ENCODE measurements at regions not wholly inside any gene's neighbourhood (a gene's known extent, or its start where the extent isn't known, plus 50 kb on each side); places are given as distances from the start of the nearest gene placed in this dataset.

DNA sequence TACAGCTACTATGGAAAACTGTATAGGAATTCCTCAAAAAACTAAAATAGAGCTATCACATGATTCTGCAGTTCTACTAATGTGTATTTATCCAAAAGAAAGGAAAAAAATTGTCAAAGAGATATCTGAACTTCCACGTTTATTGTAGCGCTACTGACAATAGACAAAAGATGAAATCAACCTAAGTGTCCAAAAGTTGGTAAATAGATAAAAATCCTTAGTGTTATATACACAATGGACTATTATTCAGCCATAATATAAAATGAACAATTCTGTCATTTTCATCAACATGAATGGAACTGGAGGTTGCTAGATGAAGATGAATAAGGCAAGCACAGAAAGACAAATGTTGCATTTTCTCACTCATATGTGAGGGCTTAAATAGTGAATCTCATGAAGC lies 1492.1 kb downstream of the MRPL39 start:
- no peak for ATAC-seq (ENCODE audit: low read depth)
- TF ChIP-seq NFE2L2 (IDR thresholded peaks at IDR 0.05; ENCODE audit: low read depth, low read length) (no peak), RFX5 (IDR thresholded peaks at IDR 0.05; ENCODE audit: low read depth, low read length) (no peak), SMC3 (IDR thresholded peaks at IDR 0.05; ENCODE audit: low read depth, low read length) (no peak), MAZ (IDR thresholded peaks at IDR 0.05; ENCODE audit: borderline replicate concordance, low read depth, low read length) (no peak), MAFK (IDR thresholded peaks at IDR 0.05; ENCODE audit: low read depth, low read length) (no peak), FOS (IDR thresholded peaks at IDR 0.05; ENCODE audit: low read depth, low read length) (no peak), CEBPB (IDR thresholded peaks at IDR 0.05; ENCODE audit: low read depth, low read length) (no peak), CHD1 (IDR thresholded peaks at IDR 0.05; ENCODE audit: low read depth, low read length) (no peak), POLR2A (IDR thresholded peaks at IDR 0.05; ENCODE audit: low read depth, low read length) (no peak), MXI1 (IDR thresholded peaks at IDR 0.05; ENCODE audit: borderline replicate concordance, low read depth, low read length) (no peak), BHLHE40 (IDR thresholded peaks at IDR 0.05; ENCODE audit: low read depth, low read length) (no peak), RCOR1 (IDR thresholded peaks at IDR 0.05; ENCODE audit: insufficient replicate concordance, low read length) (no peak), RAD21 (IDR thresholded peaks at IDR 0.05; ENCODE audit: low read length) (no peak)
- TF ChIP-seq, protein P1, sequence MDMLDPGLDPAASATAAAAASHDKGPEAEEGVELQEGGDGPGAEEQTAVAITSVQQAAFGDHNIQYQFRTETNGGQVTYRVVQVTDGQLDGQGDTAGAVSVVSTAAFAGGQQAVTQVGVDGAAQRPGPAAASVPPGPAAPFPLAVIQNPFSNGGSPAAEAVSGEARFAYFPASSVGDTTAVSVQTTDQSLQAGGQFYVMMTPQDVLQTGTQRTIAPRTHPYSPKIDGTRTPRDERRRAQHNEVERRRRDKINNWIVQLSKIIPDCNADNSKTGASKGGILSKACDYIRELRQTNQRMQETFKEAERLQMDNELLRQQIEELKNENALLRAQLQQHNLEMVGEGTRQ (IDR thresholded peaks at IDR 0.05; ENCODE audit: low read depth, low read length), result no peak
- TF ChIP-seq, protein P2, sequence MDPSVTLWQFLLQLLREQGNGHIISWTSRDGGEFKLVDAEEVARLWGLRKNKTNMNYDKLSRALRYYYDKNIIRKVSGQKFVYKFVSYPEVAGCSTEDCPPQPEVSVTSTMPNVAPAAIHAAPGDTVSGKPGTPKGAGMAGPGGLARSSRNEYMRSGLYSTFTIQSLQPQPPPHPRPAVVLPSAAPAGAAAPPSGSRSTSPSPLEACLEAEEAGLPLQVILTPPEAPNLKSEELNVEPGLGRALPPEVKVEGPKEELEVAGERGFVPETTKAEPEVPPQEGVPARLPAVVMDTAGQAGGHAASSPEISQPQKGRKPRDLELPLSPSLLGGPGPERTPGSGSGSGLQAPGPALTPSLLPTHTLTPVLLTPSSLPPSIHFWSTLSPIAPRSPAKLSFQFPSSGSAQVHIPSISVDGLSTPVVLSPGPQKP (IDR thresholded peaks at IDR 0.05; ENCODE audit: borderline replicate concordance, low read depth, low read length), result no peak
- TF ChIP-seq, protein P3, sequence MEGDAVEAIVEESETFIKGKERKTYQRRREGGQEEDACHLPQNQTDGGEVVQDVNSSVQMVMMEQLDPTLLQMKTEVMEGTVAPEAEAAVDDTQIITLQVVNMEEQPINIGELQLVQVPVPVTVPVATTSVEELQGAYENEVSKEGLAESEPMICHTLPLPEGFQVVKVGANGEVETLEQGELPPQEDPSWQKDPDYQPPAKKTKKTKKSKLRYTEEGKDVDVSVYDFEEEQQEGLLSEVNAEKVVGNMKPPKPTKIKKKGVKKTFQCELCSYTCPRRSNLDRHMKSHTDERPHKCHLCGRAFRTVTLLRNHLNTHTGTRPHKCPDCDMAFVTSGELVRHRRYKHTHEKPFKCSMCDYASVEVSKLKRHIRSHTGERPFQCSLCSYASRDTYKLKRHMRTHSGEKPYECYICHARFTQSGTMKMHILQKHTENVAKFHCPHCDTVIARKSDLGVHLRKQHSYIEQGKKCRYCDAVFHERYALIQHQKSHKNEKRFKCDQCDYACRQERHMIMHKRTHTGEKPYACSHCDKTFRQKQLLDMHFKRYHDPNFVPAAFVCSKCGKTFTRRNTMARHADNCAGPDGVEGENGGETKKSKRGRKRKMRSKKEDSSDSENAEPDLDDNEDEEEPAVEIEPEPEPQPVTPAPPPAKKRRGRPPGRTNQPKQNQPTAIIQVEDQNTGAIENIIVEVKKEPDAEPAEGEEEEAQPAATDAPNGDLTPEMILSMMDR (conservative IDR thresholded peaks at IDR 0.05; ENCODE audit: low read depth, low read length), result no peak
- Histone ChIP-seq H3K23ac (ENCODE audit: low read depth, low read length) (no peak overlapping the region), H3K27ac (ENCODE audit: insufficient read depth, low read length) (no peak overlapping the region), H2BK5ac (ENCODE audit: low read depth, low read length, poor library complexity, severe bottlenecking) (no peak overlapping the region), H2BK15ac (ENCODE audit: low read depth, low read length) (no peak overlapping the region), H3K14ac (replicated peaks; ENCODE audit: low read depth, low read length) (no peak overlapping the region), H3K4me2 (ENCODE audit: low read depth, low read length) (no peak overlapping the region), H4K20me1 (ENCODE audit: insufficient read depth, low read length) (no peaks in the 10 kb centered on the region), H3K9me1 (ENCODE audit: insufficient read depth, low read length) (no peaks in the 10 kb centered on the region), H2AK5ac (ENCODE audit: low read depth, low read length) (no peak overlapping the region), H3K4me3 (ENCODE audit: insufficient read depth, low read depth, low read length) (no peak overlapping the region), H3K56ac (ENCODE audit: extremely low read depth, insufficient read depth, low read length) (no peak overlapping the region), H3K36me3 (ENCODE audit: control insufficient read depth, insufficient read depth, low read length) (no peaks in the 10 kb centered on the region), H3K4ac (ENCODE audit: low read depth, low read length) (no peak overlapping the region), H3K4me1 (ENCODE audit: control insufficient read depth, insufficient read depth, low read length) (0 out of 2 replicates have a peak, but pooled peaks cover 2% of the 10 kb centered on the region), H2AFZ (replicated peaks; ENCODE audit: low read length, poor library complexity) (no peak overlapping the region), H3K9me3 (ENCODE audit: control insufficient read depth, insufficient read depth, low read length) (no peaks in the 10 kb centered on the region), H3K18ac (ENCODE audit: low read depth, low read length) (no peak overlapping the region), H2AK9ac (replicated peaks; ENCODE audit: low read depth, low read length, poor library complexity) (no peak overlapping the region), H3K79me1 (ENCODE audit: low read depth in 1 of 2, low read length in 2 of 2) (no peaks in the 10 kb centered on the region), H3K9ac (ENCODE audit: low read depth, low read length) (no peak overlapping the region), H4K91ac (ENCODE audit: insufficient read depth, low read depth, low read length) (no peak overlapping the region), H2BK20ac (ENCODE audit: low read depth, low read length) (no peak overlapping the region), H4K5ac (ENCODE audit: low read depth, low read length) (no peak overlapping the region), H4K8ac (ENCODE audit: low read depth in 2 of 2, low read length in 2 of 2) (no peak overlapping the region), H3K27me3 (ENCODE audit: control insufficient read depth, insufficient read depth, low read length) (no peaks in the 10 kb centered on the region), H2BK120ac (ENCODE audit: low read depth, low read length) (no peak overlapping the region)
- in situ Hi-C loops (cut with MboI; ENCODE audit: low sequenced_read_pairs) (loop anchor here (10.0 kb wide), 1 partner anchor 390 kb away; no protein-coding TSS in a partner anchor), intact Hi-C loops (cut with micrococcal nuclease) (loop anchor here (10.0 kb wide), 2 partner anchors 1220 to 1270 kb away; no protein-coding TSS in a partner anchor), dilution Hi-C loops (cut with HindIII; ENCODE audit: low sequenced_read_pairs, unreplicated experiment) (no loop called here)
- no TSS peak for BruUV-seq (replicated peaks)
- WGBS, 2 experiments (ENCODE audit: extremely low coverage in 2 of 2, insufficient read length in 1 of 2), result no CpG with 5 or more reads among the region's 2 CpGs
- ChIA-PET CTCF (interaction anchor here (0.6 kb wide), 1 partner anchor 146 kb away, joined by 4 read pairs; no protein-coding TSS in a partner anchor), POLR2A (ENCODE audit: unreplicated experiment) (no interaction called here)
- DNase-seq, result no peak

Measured in IMR-90 (cell line).